ENCODE measurements at regions not wholly inside any gene's neighbourhood (a gene's known extent, or its start where the extent isn't known, plus 50 kb on each side); places are given as distances from the start of the nearest gene placed in this dataset.
A peak's percentile ranks its signal among the peaks of the same experiment; 100 is the strongest.

GRCh38 chr3:147941969-147942368 lies 532.8 kb downstream of the ZIC1 start:
- DNase-seq = no peak

GRCh38 chr3:147943265-147943945 lies 534.2 kb downstream of the ZIC1 start:
- peak; percentile 72 for DNase-seq

- peak; percentile 68 for DNase-seq
These were observed 536.9 kb downstream of the ZIC1 start for GRCh38 chr3:147945968-147946519.

DNA sequence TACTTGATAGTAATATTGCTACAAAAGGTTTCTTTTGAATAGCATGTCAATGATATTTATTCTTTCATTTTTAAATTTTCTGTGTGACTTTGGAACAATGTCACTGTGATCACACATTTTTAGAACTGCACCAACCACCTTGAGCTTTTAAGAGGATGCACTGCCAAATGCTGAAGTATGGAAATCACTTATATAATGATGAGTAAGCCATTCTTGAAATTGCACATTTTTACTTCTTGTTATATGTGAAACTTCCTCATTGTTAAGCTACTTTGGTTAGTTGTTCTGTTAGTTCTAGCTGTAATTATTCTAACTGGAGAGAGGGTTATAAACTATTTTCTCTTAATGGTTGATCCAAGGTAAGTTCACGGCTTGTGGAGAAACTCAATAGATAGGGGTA lies 547.5 kb downstream of the ZIC1 start:
- DNase-seq = no peak

DNA sequence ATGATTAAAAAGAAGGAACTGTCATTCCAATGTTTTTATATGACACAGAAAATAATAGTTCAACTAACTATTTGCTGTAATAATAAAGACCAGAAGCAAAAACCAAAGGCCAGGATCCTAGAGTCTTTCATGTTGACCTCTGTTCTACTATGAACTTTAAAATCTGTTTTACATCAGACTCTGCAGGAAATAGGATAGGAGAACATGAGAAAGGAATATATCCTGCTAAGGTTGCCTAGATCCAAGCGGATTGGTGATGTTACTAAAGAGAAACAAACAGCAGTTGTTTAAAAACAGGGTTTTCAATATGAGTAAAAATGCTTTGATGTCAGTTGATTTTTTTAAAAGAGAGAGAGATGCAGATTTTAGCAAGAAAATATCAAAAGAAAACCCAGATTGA lies 549.6 kb downstream of the ZIC1 start:
- no peak for DNase-seq

DNA sequence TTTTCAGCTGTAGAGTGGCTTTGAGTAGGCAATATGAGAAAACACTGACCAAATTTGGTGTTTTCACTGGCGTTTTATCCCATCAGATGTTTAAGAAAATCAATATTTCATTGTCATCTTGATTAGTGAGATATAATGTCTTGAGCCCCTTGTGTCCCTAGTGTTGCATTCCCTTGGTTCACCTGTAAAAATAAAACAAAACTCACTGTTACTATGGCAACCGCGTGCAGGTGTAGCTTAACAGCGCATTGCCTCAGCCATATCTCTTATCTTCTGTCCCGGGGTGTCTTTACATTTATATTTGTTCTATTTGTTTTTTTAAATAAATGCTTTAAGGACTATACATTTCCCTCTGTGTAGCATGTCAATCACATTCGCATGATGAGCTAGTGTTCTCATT lies 551.6 kb downstream of the ZIC1 start:
- DNase-seq = no peak

DNA sequence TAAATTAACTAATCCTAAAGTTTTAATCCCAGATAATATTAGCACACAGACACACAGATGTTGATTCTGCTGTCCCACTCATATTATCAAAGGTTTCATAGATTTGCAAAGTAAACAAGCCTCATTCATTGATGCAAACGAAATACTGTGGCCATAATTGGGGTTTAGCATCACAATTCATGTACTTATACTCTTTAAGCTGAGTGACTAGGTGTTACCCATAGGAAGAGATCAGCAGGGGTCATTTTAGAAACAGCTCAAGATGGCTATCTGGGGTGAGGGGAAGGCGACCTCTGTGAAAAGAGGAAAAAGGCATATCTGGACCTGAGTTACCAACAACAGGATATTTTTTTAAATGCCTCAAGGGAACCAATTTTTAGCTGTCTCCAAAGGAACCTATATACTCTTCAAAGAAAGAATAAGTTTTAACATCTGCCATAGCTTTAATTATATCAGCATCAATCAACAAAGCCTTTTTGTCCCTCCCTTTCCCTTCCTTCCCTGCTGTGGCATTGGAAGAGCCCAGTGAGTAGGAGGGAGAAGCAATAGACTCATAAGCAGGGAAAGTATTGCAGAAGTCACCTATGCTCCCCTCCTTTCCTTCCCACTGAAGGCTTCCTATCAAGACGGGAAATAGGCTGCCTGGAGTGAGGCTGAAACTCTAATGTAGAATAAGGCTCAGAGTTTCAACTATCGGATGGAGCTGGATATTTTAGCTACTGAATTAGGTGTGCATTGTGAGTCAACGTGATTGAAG lies 553.4 kb downstream of the ZIC1 start:
- no peak for DNase-seq

GRCh38 chr3:147963711-147964110 lies 554.5 kb downstream of the ZIC1 start:
- no peak for DNase-seq

DNA sequence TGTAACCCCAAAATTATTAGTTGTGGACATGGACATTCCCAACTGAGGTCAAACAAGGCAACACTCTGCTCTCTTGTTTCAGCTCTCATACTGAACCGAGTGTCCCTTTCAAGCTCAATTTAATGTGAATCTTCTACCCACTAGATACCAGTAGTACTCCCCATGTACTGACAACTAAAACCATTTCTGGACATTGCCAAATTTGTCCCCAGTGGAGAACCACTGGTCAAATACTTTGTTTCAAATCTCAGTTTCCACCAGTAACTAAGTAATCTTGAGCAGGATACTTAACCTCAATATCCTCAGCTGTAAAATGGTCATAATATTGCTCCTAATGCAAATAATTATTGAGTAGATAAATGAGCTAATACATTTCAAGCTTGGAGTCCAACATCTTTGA lies 566.0 kb downstream of the ZIC1 start:
- no peak for DNase-seq

GRCh38 chr3:147977001-147977400 lies 567.8 kb downstream of the ZIC1 start:
- no peak for DNase-seq

GRCh38 chr3:147987549-147987948 lies 578.4 kb downstream of the ZIC1 start:
- DNase-seq = no peak

DNA sequence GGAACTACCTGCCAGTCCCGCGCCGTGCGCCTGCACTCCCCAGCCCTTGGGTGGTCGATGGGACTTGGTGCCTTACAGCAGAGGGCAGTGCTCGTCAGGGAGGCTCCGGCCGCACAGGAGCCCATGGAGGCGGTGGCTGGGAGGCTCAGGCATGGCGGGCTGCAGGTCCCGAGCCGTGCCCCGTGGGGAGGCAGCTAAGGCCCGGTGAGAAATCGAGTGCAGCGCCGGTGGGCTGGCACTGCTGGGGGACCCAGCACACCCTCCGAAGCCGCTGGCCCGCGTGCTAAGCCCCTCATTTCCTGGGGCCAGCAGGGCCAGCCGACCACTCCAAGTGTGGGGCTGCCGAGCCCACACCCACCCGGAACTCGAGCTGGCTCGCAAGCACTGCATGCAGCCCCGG lies 580.2 kb downstream of the ZIC1 start:
- no peak for DNase-seq

DNA sequence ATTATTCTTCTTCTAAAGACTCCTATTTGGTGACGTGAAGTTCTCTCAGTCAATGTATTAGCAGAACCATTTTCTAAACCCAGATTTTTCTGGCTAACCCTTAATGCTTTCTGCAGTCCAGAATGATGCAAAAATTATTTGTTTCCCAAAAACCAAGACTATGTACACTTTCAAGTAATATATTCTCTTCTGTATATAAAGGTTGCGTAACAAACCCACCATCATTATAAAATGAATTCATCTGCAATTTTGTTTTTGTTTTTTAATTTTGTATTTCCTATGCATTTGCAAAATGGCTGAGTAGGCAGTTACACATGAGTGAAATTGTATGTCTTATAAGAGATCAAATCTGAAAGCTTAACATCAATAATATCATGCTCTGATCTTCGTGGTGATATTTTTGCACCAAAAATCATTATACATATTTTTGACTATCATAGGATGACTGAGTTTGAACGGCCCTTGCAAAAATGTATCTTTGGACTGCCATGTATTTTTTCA lies 593.6 kb downstream of the ZIC1 start:
- DNase-seq = no peak

- DNase-seq = no peak
These were observed 595.2 kb downstream of the ZIC1 start for GRCh38 chr3:148004331-148004730.

DNA sequence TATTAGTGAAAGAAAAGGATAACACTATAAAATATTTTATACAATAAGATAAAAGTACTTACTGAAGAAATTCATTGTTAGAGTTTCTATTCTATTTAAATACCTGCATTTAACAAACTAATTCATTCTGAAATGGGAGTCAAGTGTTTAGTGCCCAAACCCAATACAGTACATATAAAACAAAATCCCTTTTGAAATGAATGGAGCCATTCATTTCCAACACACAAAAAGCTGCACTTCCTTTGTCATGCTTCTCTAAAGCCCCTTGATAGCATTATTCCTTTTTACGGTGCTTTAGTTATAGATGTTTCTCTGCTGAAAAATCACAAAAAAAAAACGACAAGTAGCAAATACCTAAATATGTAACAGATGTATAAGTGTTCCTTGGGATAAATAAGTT lies 596.3 kb downstream of the ZIC1 start:
- DNase-seq = no peak

GRCh38 chr3:148006508-148006907 lies 597.3 kb downstream of the ZIC1 start:
- DNase-seq = no peak

DNA sequence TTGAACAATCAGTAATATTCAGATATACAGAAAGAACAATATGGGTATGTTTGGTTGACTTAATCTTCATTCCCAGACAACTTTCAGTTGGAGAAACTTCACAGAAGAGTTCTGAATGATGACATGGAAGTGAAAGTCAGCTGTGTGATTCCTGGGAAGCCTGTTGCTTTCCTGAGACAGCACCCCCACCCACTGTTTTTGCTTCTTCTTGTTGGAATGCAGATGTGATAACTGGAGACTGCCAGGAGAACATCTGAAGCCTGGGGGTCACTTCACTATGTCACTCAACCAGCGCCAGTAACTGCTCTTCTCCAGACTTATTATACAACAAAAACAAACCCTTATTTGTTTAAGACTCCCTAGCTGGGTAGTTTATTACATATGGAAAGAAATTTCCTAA lies 599.4 kb downstream of the ZIC1 start:
- peak; percentile 48 for DNase-seq

DNA sequence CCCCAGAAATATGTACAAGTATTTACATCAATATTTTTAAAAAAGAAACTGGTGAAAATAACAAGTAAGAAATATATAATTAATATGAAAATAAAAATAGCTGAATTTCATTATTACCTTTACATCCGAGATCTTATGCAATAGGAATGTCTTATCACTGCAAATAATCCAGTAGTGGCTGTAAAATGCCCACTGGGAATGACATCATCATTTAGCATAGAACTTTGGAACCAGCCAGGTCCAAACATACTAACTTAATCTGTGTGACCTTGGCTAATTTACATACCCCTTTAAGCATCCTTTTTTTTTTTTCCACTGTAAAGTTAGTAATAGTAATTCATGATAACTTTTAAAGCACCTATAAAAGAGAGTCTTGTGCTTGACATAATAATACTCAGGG lies 611.7 kb downstream of the ZIC1 start:
- DNase-seq = no peak

- DNase-seq = no peak
These were observed 612.2 kb downstream of the ZIC1 start for GRCh38 chr3:148021381-148021780.

DNA sequence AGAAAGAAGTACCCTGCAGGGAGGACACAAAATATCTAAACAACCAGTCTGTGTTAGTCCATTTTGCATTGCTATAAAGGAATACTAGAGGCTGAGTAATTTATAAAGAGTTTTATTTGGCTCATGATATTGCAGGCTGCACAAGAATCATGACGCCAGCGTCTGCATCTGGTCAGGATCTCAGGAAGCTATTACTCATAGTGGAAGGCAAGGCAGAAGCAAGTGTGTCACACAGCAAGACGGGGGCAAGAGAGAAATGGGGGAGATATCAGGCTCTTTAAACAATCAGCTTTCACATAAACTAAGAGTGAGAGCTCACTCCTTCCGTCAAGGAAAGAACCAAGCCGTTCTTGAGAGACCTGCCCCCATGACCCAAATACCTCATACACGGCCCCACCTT lies 614.8 kb downstream of the ZIC1 start:
- no peak for DNase-seq

- no peak for DNase-seq
These were observed 616.9 kb downstream of the ZIC1 start for GRCh38 chr3:148026009-148026588.

DNA sequence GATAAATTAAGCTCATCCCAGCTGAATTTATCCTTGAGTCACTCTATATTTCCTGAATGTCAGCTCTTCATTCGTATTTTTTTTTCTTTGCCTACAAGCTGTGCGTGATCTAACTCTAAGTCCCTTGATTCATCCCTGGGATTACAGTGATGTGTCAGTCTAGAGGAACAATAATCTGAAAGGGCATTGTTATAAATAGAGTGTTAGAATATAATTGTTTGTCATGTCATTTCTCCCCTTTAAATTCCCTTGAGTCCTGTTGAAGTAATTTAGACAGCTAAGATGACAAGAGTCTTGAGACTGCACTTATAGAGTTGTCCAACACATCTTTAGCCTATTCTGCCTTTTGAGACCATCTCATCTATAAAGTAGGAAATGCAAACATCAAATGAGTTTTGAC lies 621.8 kb downstream of the ZIC1 start:
- no peak for DNase-seq

GRCh38 chr3:148034353-148034752 lies 625.2 kb downstream of the ZIC1 start:
- DNase-seq = no peak

DNA sequence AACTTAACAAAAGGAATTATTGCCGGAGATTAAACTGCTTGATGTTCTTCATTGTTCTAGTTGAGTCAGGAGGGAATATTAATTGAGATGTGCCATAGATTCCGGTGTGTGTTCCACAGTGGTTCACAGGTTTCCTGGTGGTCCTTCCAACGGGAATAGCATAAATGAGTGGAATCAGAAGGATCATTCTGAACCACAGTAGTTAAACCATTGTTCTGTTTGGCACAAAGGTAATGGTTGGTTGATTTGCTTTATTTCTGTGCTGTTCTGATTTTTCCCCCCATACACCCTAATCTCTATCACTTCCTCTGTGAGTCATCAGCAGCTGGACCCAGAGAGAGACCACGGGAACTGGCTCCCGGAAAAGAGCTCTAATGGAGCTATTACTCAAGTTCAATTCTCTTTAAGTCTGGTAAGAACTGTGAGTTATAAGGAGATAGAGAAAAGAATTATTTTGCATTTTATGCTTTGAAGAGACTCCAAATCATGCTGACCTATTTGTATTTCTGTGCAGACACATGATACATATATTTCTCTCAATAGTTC lies 627.2 kb downstream of the ZIC1 start:
- no peak for DNase-seq

Data from islet precursor cell (in vitro differentiated cells).